Transverse colon (tissue), 4 donors: ENCODE measurements at regions not wholly inside any gene's neighbourhood (a gene's known extent, or its start where the extent isn't known, plus 50 kb on each side); places are given as distances from the start of the nearest gene placed in this dataset.

Source experiments
- POLR2A ChIP-seq: fragments of 450-650 bp; IDR thresholded peaks from one replicate; pipeline ENCODE4 v1.6.1; 2016; ENCODE audit warnings: antibody characterized with exemption, mild to moderate bottlenecking, moderate library complexity
- POLR2AphosphoS5 ChIP-seq, 3 donors: sonication (generic); formaldehyde crosslinking; IDR thresholded peaks; one replicate each; pipeline ENCODE4 v1.6.1; 2016; ENCODE audit warnings: antibody characterized with exemption in 3 of 3
- TF ChIP-seq, protein P1 (sequence below), 5 experiments: fragments of 200-600 bp in 3 of 5; fragments of 450-650 bp in 2 of 5; sonication (generic) in 3 of 5; IDR thresholded peaks; 1 replicate in 2 of 5; 2 replicates in 3 of 5; pipeline ENCODE4 v1.5.1; 2016 to 2017; ENCODE audit warnings: antibody characterized with exemption in 5 of 5, inconsistent platforms in 3 of 5, mild to moderate bottlenecking in 2 of 5, moderate library complexity in 1 of 5

DNA sequence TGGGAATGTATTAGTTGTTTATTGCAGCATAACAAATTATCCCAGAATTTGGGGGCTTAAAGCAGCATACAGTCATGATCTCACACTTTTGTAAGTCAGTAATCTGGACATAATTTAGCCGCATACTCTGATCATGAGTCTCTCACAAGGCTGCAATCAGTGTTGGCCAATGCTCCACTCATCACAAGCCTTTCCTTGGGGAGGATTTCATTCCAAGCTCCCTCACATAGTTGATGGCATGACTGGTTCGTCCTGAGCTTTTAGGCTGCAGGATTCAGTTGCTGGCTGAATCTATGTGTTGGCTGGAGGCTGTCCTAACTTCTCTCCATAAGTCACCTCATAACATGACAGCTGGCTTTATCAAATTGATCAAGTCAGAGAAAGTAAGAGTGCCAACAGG is 1568.6 kb upstream of the PCDH7 start:
- TF ChIP-seq, protein P1, sequence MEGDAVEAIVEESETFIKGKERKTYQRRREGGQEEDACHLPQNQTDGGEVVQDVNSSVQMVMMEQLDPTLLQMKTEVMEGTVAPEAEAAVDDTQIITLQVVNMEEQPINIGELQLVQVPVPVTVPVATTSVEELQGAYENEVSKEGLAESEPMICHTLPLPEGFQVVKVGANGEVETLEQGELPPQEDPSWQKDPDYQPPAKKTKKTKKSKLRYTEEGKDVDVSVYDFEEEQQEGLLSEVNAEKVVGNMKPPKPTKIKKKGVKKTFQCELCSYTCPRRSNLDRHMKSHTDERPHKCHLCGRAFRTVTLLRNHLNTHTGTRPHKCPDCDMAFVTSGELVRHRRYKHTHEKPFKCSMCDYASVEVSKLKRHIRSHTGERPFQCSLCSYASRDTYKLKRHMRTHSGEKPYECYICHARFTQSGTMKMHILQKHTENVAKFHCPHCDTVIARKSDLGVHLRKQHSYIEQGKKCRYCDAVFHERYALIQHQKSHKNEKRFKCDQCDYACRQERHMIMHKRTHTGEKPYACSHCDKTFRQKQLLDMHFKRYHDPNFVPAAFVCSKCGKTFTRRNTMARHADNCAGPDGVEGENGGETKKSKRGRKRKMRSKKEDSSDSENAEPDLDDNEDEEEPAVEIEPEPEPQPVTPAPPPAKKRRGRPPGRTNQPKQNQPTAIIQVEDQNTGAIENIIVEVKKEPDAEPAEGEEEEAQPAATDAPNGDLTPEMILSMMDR (IDR thresholded peaks at IDR 0.05), result no peak
- no peak for TF ChIP-seq POLR2AphosphoS5 (IDR thresholded peaks at IDR 0.05)
- TF ChIP-seq POLR2A, result no peak
